AG09319 (cell line): ENCODE measurements at regions not wholly inside any gene's neighbourhood (a gene's known extent, or its start where the extent isn't known, plus 50 kb on each side); places are given as distances from the start of the nearest gene placed in this dataset.
"Not testable (repeated sequence)": the region's sequence is repeated elsewhere in the genome, so short reads cannot be mapped to it uniquely, and the experiment has no call there.

Experiments used
- DNase-seq: peaks from one replicate; pipeline ENCODE4 v3.0.0-alpha.2; 2010; ENCODE audit warnings: low read depth; ENCODE audit errors: extremely low read depth
- TF ChIP-seq, protein P1 (sequence below): IDR thresholded peaks from 2 replicates; pipeline ENCODE4 v1.5.1; 2011; ENCODE audit warnings: low read depth, mild to moderate bottlenecking, inconsistent platforms, low read length, moderate library complexity

DNA sequence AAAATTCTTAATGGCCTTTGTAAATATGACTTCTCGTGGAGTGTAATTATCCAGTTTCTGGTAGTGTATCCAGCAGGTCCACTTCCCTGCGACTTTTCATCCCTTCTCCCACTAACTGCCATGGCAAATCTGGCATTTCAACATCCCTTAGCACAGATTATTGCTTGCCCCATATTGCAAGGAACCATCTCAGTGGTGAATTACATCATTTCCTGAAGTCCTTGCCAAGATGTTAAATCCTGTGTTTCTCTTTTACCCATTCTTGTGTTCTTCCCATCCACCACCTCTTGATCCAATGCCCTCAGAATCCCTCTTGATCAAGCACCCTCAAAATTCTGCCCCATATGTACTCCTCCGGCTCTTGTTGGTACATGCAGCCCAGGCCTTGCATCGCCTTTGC, 88.1 kb upstream of the ZNF81 start:
- DNase-seq, result no peak
- TF ChIP-seq, protein P1, sequence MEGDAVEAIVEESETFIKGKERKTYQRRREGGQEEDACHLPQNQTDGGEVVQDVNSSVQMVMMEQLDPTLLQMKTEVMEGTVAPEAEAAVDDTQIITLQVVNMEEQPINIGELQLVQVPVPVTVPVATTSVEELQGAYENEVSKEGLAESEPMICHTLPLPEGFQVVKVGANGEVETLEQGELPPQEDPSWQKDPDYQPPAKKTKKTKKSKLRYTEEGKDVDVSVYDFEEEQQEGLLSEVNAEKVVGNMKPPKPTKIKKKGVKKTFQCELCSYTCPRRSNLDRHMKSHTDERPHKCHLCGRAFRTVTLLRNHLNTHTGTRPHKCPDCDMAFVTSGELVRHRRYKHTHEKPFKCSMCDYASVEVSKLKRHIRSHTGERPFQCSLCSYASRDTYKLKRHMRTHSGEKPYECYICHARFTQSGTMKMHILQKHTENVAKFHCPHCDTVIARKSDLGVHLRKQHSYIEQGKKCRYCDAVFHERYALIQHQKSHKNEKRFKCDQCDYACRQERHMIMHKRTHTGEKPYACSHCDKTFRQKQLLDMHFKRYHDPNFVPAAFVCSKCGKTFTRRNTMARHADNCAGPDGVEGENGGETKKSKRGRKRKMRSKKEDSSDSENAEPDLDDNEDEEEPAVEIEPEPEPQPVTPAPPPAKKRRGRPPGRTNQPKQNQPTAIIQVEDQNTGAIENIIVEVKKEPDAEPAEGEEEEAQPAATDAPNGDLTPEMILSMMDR, result no peak

DNA sequence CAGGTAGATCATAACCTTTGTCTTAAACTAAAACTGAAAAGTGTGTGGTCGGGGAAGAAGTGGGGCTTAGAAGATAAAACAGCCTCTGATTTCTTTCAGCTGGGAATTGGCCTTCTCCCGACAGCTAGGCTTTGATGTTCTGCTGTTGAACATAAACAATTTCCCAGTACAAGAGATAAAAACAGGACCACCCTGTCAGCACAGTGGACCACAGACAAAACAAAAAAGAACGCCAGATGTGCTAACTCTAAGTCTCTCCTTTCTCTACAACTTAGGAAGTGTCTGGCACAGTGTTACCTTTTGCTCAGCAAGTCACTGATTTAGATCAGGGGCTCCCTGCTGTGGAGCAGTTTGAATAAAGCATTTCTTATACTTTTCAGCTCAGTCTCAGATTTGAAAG, 87.5 kb upstream of the UXT start:
- TF ChIP-seq, protein P1, result no peak
- DNase-seq, result no peak

DNA sequence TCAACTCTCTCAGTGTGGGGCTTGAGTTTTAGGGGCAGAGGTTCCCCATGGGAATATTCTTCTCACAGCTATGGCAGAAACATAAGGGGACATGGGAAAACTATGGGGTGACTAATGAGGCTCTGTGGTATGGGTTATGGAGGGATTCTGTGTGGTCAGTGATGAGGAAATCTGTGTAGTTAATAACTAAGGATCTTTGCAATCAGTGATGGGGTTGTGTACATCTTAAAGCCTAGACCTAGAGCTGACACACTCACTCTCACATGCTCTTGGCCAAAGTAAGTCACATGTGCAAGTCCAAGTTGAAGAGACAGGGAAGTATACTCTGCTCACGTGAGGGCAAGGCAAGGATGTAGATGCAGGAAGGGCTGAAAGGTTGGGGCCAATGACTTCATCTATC, 86.4 kb upstream of the UXT start:
- DNase-seq, result no peak
- TF ChIP-seq, protein P1, result no peak

DNA sequence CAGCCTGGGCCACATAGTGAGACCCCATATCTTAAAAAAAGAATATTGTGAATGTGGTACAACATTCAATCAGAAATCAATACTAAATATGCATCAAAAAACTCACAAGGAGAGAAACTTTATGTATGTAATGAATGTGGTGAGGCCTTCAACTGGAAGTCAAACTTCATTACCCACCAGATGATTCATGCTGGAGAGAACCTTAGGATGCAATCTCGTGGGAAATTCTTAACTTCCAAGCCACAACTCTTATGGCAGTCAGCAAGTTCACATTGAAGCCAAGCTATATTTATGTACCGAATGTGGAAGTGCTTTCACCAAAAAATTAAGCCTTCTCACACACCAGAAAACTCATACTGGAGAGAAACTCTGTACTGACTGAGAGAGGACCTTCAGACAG, 84.5 kb upstream of the UXT start:
- TF ChIP-seq, protein P1, result no peak
- no peak for DNase-seq

DNA sequence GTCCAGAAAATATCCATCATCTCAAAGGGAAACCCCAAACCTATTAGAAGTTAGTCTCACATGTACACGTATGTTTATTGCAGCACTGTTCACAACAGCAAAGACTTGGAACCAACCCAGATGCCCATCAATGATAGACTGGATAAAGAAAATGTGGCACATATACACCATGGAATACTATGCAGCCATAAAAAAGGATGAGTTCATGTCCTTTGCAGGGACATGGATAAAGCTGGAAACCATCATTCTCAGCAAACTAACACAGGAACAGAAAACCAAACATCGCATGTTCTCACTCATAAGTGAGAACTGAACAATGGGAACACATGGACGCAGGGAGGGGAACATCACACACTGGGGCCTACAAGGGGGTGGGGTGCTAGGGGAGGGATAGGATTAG, 79.9 kb upstream of the UXT start:
- not testable (repeated sequence) for DNase-seq

DNA sequence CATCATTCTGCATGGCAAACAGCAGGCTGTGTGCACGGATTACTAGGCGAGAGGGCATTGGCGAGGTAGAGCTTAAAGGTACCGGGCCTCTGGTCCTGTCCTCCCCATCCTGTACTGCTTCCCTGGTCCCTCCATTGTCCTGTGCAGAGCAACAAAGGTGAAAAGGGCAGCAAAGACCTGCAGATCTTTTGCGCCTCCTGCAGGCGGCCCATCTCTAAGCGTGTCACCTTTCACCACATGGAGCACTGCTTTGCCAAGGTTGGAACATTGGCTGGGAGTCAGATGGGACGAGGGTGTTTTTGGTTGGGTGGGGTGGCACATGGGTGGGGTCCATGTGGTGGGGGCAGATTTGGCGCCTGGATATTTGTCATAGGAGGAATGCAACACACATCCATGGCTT, 64.7 kb upstream of the UXT start:
- no peak for DNase-seq
- TF ChIP-seq, protein P1, result peak; percentile 3

DNA sequence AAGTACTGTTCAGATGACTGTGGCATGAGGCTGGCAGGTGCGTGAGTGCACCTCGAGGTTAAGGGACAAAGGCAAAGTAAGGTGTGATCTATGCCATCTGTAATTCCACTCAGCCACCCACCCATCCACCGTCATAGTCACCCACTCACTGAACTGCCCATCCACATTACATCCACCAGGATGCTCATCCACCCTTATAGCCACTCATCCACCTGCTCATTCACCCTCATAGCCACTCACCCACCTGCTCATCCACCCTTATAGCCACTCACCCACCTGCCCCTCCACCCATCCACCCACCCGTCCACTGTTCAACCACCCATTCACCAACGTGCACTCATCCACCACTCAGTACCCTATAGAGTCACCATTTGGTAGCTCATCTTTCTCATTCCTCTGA, 64.1 kb upstream of the UXT start:
- TF ChIP-seq, protein P1, result no peak
- no peak for DNase-seq

DNA sequence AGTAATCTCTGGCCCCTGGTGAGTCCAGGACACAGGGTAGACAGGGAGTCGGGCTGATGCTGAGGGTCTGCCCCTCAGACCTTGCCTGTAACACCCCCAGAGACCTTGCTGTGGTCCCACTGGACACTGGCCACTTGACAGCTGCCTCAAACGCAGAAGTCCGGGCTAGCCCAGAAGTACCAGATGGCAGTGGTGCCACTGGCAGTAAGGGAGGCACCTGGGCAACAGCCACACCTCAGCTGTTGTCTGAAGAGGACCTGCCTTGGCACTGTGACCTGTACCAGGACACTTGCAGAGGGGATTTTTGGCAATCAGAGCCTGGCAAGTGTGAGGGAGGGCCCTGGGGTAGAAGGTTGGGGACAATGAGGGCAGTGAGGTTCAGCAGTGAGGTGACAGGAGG, 63.3 kb upstream of the UXT start:
- no peak for DNase-seq
- TF ChIP-seq, protein P1, result no peak

DNA sequence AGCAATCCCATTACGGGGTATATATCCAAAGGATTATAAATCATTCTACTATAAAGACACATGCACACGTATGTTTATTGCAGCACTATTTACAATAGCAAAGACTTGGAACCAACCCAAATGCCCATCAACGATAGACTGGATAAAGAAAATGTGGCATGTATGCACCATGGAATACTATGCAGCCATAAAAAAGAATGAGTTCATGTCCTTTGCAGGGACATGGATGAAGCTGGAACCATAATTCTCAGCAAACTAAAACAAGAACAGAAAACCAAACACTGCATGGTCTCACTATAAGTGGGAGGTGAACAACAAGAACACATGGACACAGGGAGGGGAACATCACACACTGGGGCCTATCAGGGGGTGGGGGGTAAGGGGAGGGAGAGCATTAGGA, 56.1 kb upstream of the UXT start:
- DNase-seq, result not testable (repeated sequence)

DNA sequence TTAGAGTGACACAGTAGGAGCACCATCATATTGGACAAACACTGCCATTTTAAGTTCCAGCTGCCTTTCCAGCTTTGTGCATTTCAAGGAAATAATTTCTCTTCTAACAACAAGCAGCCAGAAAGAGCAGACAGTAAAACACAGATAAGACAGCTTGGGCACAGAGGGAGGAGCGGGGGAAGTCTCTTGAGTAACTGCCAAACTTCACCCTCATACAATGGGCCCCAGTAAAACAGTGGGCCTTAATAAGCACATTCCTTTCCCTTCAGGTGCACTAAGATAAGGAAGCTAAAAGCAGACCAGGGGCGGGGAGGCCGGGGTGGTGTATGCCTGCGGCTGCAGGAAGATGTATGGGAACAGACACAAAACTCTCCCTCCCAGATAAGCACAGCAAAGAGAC, 53.7 kb upstream of the UXT start:
- not testable (repeated sequence) for DNase-seq
